GM23248 (cell line): ENCODE measurements at regions not wholly inside any gene's neighbourhood (a gene's known extent, or its start where the extent isn't known, plus 50 kb on each side); places are given as distances from the start of the nearest gene placed in this dataset.

Experiments
- DNase-seq: peaks from one replicate; pipeline ENCODE4 v3.0.0-alpha.2; 2015
- H2AFZ ChIP-seq: fragments of 200-600 bp; sonication (generic); 2 replicates; pipeline ENCODE4 v1.6.1; 2016; ENCODE audit warnings: antibody characterized with exemption
- H3F3A ChIP-seq: fragments of 200-600 bp; sonication (generic); 2 replicates; pipeline ENCODE4 v1.6.1; 2016; ENCODE audit warnings: mild to moderate bottlenecking, antibody characterized with exemption, mixed run types; ENCODE audit not compliant: insufficient read depth
- H3K27ac ChIP-seq: fragments of 200-600 bp; sonication (generic); 2 replicates; pipeline ENCODE4 v1.5.1; 2016; ENCODE audit warnings: mild to moderate bottlenecking
- H3K27me3 ChIP-seq: fragments of 200-600 bp; sonication (generic); replicated peaks from 2 replicates; pipeline ENCODE4 v1.6.1; 2016; ENCODE audit warnings: mild to moderate bottlenecking; ENCODE audit not compliant: insufficient read depth
- H3K36me3 ChIP-seq: fragments of 200-600 bp; sonication (generic); 2 replicates; pipeline ENCODE4 v1.6.1; 2016; ENCODE audit warnings: low read depth, mild to moderate bottlenecking
- H3K4me1 ChIP-seq: fragments of 200-600 bp; sonication (generic); 2 replicates; pipeline ENCODE4 v1.6.1; 2016; ENCODE audit warnings: mild to moderate bottlenecking; ENCODE audit not compliant: insufficient read depth
- H3K4me2 ChIP-seq: fragments of 200-600 bp; sonication (generic); one replicate; pipeline ENCODE4 v1.6.1; 2016; ENCODE audit warnings: mild to moderate bottlenecking; ENCODE audit not compliant: unreplicated experiment
- H3K4me3 ChIP-seq: fragments of 200-600 bp; sonication (generic); 2 replicates; pipeline ENCODE4 v1.5.1; 2016; ENCODE audit warnings: mild to moderate bottlenecking
- H3K79me2 ChIP-seq: fragments of 200-600 bp; sonication (generic); 2 replicates; pipeline ENCODE4 v1.6.1; 2016; ENCODE audit warnings: mild to moderate bottlenecking; ENCODE audit not compliant: insufficient read depth
- H3K9ac ChIP-seq: fragments of 200-600 bp; sonication (generic); 2 replicates; pipeline ENCODE4 v1.6.1; 2016; ENCODE audit warnings: mild to moderate bottlenecking
- H3K9me2 ChIP-seq: fragments of 200-600 bp; sonication (generic); 2 replicates; pipeline ENCODE4 v1.6.1; 2016; ENCODE audit warnings: mixed run types, mild to moderate bottlenecking, moderate library complexity; ENCODE audit not compliant: insufficient read depth
- H3K9me3 ChIP-seq: fragments of 200-600 bp; sonication (generic); one replicate; pipeline ENCODE4 v1.6.1; 2017; ENCODE audit warnings: low read depth
- H4K20me1 ChIP-seq: fragments of 200-600 bp; sonication (generic); 2 replicates; pipeline ENCODE4 v1.6.0; 2016; ENCODE audit not compliant: insufficient read depth
- EZH2 ChIP-seq: fragments of 200-600 bp; sonication (generic); IDR thresholded peaks from 2 replicates; pipeline ENCODE4 v1.6.1; 2018; ENCODE audit warnings: antibody characterized with exemption, mild to moderate bottlenecking; ENCODE audit not compliant: insufficient read depth, poor library complexity, severe bottlenecking
- EZH2phosphoT487 ChIP-seq: fragments of 200-600 bp; sonication (generic); IDR thresholded peaks from 2 replicates; pipeline ENCODE4 v1.6.1; 2018; ENCODE audit warnings: antibody characterized with exemption, moderate library complexity, mild to moderate bottlenecking, low read depth; ENCODE audit not compliant: insufficient read depth
- WGBS, 2 experiments: methylation state at CpG; one replicate each; pipeline ENCODE4 v1.1.6; 2015 to 2017; ENCODE audit warnings: low lambda C conversion rate in 2 of 2, low coverage in 1 of 2; ENCODE audit errors: missing lambda C conversion rate in 2 of 2; 5-methylcytosine and 5-hydroxymethylcytosine counted together
- in situ Hi-C: fragments of 300-500 bp; cut with MboI; formaldehyde crosslinking; loops from 2 replicates; pipeline ENCODE4 v1.15.0; 2020

- no peak overlapping the region for H3K9ac ChIP-seq
- no peak for TF ChIP-seq EZH2
- H3K9me3 ChIP-seq, result no peaks in the 10 kb centered on the region
- no peak for DNase-seq
- H3K9me2 ChIP-seq, result no peaks in the 10 kb centered on the region
- no peaks in the 10 kb centered on the region for H3K36me3 ChIP-seq
- H4K20me1 ChIP-seq, result no peaks in the 10 kb centered on the region
- H3K27me3 ChIP-seq, result no peaks in the 10 kb centered on the region
- H3F3A ChIP-seq, result peaks cover 13% of the 10 kb centered on the region; the same call in 1 of the 2 replicates
- H3K79me2 ChIP-seq, result no peaks in the 10 kb centered on the region
- H3K4me3 ChIP-seq, result no peak overlapping the region
- no peak overlapping the region for H3K27ac ChIP-seq
- no peak overlapping the region for H3K4me2 ChIP-seq
- WGBS, 2 experiments, result 84 to 86% methylated on average over 8 of the region's 8 CpGs
- peak overlapping the region; percentile 86; the same call in 1 of the 2 replicates for H2AFZ ChIP-seq
- in situ Hi-C loops, result no loop called here
- peaks cover 38% of the 10 kb centered on the region for H3K4me1 ChIP-seq
Observed at GRCh38 chr2:235264512-235264911, 229.3 kb upstream of the AGAP1 start.

DNA sequence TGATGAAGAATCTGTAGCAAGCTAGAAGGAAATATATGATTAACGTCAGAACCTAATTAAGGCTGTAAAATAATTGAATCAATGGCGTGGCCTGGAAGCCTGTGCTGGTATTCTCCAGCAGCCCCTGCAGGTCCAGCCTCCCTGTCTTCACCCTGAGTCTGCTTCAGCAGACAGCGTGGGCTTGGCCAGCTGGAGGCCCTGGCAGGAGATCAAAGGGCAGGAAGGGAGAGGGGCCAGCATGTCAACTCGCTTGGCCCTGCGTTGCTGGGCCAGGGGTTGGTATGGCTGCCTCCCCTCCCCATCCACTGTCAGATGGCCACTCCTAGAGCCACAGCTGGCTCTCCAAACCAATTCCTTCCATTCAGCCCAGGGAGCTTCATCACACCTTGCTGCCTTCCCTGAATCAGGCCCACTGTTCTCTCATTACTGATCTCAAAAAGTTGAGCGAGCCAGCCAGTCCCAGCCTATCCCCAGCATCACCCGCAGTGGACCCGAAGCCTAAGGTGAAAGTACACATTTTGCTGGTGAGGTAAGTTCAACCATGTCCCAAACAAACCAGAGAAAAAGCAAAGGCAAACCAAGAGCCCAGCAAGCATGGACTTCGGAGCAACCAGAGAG, 228.4 kb upstream of the AGAP1 start:
- Histone ChIP-seq H3F3A (peaks cover 13% of the 10 kb centered on the region; the same call in 1 of the 2 replicates), H3K79me2 (no peaks in the 10 kb centered on the region), H4K20me1 (no peaks in the 10 kb centered on the region), H3K36me3 (no peaks in the 10 kb centered on the region), H3K27me3 (no peaks in the 10 kb centered on the region), H3K27ac (no peak overlapping the region), H3K4me2 (no peak overlapping the region), H3K9me2 (no peaks in the 10 kb centered on the region), H3K9me3 (no peaks in the 10 kb centered on the region), H2AFZ (no peak overlapping the region), H3K4me3 (no peak overlapping the region), H3K9ac (no peak overlapping the region), H3K4me1 (peaks cover 40% of the 10 kb centered on the region)
- TF ChIP-seq EZH2, result no peak
- TF ChIP-seq EZH2phosphoT487, result no peak
- in situ Hi-C loops, result no loop called here
- 89 to 94% methylated on average over 9 of the region's 9 CpGs for WGBS, 2 experiments
- DNase-seq, result no peak

- Histone ChIP-seq H3K4me2 (no peak overlapping the region), H3K79me2 (no peaks in the 10 kb centered on the region), H3K27me3 (no peaks in the 10 kb centered on the region), H3K36me3 (no peaks in the 10 kb centered on the region), H3F3A (peaks cover 13% of the 10 kb centered on the region; the same call in 1 of the 2 replicates), H4K20me1 (no peaks in the 10 kb centered on the region), H2AFZ (no peak overlapping the region), H3K9ac (no peak overlapping the region), H3K4me1 (peaks cover 52% of the 10 kb centered on the region), H3K27ac (no peak overlapping the region), H3K9me3 (no peaks in the 10 kb centered on the region), H3K4me3 (no peak overlapping the region), H3K9me2 (no peaks in the 10 kb centered on the region)
- in situ Hi-C loops, result no loop called here
- TF ChIP-seq EZH2phosphoT487, result no peak
- TF ChIP-seq EZH2, result no peak
- peak; percentile 9 for DNase-seq
- WGBS, 2 experiments, result 84 to 94% methylated on average over 3 of the region's 3 CpGs
Observed at GRCh38 chr2:235267251-235267650, 226.6 kb upstream of the AGAP1 start.

DNA sequence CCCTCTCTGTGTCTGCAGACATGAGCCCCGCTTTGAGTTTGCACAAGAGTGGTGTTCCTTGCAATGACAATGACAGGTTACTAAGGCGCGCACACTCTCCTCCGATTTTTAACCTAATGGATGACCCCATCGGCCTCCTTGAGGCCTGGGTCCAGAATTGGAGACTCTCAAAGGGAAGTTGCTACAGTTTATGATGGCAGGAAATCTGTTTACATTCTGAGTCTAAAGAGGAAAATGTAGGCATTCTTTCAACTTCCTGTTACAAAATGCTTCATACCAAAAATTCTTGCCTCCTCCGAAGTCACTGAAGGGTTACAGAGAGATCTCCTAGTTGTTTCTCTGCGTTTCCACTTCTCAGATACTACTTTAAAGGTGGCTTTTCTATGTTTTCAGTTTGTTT, 225.3 kb upstream of the AGAP1 start:
- H3F3A ChIP-seq, result peaks cover 9% of the 10 kb centered on the region; the same call in 1 of the 2 replicates
- H3K4me3 ChIP-seq, result peak overlapping the region; percentile 30; the same call in 1 of the 2 replicates
- peak; percentile 64 for DNase-seq
- peak overlapping the region; percentile 71 for H3K4me2 ChIP-seq
- H3K9me2 ChIP-seq, result no peaks in the 10 kb centered on the region
- H3K27ac ChIP-seq, result no peak overlapping the region
- H2AFZ ChIP-seq, result peak overlapping the region; percentile 11
- H3K9ac ChIP-seq, result no peak overlapping the region; the same call in 1 of the 2 replicates
- H3K4me1 ChIP-seq, result peaks cover 44% of the 10 kb centered on the region
- H3K27me3 ChIP-seq, result no peaks in the 10 kb centered on the region
- no peaks in the 10 kb centered on the region for H4K20me1 ChIP-seq
- WGBS, 2 experiments, result 66 to 67% methylated on average over 7 of the region's 7 CpGs
- H3K9me3 ChIP-seq, result no peaks in the 10 kb centered on the region
- H3K79me2 ChIP-seq, result no peaks in the 10 kb centered on the region
- TF ChIP-seq EZH2, result no peak
- in situ Hi-C loops, result no loop called here
- no peaks in the 10 kb centered on the region for H3K36me3 ChIP-seq

GRCh38 chr2:235270291-235270690, 223.6 kb upstream of the AGAP1 start:
- TF ChIP-seq EZH2phosphoT487 (no peak), EZH2 (no peak)
- Histone ChIP-seq H3K4me2 (no peak overlapping the region), H3F3A (peaks cover 6% of the 10 kb centered on the region; the same call in 1 of the 2 replicates), H3K9me2 (no peaks in the 10 kb centered on the region), H2AFZ (no peak overlapping the region), H3K27ac (no peak overlapping the region), H3K4me1 (peaks cover 38% of the 10 kb centered on the region), H3K36me3 (no peaks in the 10 kb centered on the region), H3K9ac (no peak overlapping the region), H4K20me1 (no peaks in the 10 kb centered on the region), H3K27me3 (no peaks in the 10 kb centered on the region), H3K9me3 (no peaks in the 10 kb centered on the region), H3K4me3 (no peak overlapping the region), H3K79me2 (no peaks in the 10 kb centered on the region)
- in situ Hi-C loops, result no loop called here
- 94 to 98% methylated on average over 4 of the region's 4 CpGs for WGBS, 2 experiments
- DNase-seq, result no peak
